ENCODE measurements at regions not wholly inside any gene's neighbourhood (a gene's known extent, or its start where the extent isn't known, plus 50 kb on each side); places are given as distances from the start of the nearest gene placed in this dataset.
A peak's percentile ranks its signal among the peaks of the same experiment; 100 is the strongest.

DNA sequence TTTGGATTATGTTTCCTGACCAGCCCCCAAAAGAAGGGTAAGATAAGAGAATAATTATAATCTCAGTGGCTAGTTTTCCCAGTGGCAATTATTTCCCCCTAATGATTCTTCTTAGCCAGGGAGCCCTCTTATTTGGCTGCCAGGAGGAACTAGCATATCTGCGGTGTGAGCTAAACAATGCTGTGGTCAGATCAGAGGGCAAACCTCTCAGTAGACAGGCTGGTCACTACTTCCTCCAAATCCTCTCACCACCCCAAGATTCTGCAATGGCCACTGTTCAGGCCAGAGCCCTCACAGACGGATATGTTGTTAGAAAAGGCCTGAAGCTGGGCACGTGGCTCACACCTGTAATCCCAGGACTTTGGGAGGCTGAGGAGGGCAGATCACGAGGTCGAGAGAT is 273.4 kb upstream of the SASH1 start:
- DNase-seq, result no peak

DNA sequence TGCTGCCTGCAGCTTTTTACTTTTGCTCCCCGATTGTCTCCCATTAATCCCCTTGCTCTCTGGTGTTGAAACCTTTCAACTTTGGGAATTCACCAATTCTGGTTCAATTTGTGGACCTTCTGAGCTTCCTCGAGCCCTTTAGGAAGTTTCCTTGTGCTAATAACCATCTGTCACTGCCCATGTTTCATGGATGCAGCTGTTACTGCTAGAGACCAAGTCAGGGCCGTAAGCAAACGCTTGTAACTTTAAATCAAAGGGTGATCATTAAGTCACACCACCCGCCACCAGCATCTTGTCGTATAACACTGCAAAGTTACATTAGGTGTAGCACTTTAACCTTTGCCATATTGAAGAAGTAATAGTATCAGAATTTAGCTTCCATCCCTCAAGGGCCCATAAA is 268.3 kb upstream of the SASH1 start:
- DNase-seq, result no peak

DNA sequence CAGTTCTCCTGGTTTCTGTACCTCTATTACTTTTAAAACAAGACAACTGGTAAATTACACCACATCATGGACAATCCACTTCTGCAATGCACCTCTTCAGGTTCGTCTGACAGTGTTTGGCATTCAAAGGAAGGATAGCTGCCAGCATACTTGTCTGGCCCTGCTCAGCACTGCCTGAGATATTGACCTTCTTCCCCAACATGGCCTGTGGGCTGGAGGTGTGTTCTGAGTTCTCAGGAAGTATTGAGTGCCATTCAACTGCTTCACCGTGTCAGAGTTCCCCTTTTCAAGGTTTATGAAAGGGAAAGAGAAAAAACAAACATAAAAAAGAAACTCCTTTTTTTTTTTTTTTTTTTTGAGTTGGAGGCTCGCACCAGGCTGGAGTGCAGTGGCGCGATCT is 267.9 kb upstream of the SASH1 start:
- DNase-seq, result no peak

DNA sequence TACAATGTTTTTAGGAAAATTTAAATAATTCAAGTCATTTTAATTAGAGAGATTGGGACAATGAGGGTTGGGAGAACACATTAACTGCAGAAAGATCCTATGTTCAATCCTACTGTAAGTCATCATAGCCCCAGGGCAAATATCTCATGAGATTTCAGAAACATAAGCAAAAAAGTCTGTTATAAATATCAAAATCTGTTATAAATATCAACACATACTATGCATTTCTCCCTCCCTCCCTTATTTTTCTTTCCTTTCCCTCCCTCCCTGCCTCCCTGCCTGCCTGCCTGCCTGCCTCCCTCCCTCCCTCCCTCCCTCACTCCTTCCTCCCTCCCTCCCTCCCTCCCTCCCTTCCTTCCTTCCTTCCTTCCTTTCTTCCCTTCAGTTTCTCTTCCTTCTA is 267.3 kb upstream of the SASH1 start:
- DNase-seq, result no peak

DNA sequence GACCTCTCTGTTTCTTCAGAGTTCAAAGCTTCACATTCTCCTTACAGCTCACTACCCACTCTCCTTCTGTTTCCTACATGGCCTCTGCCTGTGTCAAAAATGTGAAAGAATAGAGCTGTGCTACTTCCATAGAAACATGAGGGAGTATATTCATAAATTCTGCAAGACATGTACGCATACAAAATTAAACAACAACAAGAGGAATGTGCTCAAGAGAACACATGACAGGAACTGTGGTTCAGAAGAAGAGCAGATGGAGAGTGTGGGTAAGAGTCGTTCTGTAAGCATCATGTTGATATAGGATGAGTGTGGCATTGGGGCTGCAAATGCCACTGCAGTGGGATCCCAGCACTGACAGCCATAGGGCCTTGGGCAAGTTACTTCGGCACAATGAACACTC is 266.6 kb upstream of the SASH1 start:
- DNase-seq, result peak in 1 of 2 donors; percentile 5

DNA sequence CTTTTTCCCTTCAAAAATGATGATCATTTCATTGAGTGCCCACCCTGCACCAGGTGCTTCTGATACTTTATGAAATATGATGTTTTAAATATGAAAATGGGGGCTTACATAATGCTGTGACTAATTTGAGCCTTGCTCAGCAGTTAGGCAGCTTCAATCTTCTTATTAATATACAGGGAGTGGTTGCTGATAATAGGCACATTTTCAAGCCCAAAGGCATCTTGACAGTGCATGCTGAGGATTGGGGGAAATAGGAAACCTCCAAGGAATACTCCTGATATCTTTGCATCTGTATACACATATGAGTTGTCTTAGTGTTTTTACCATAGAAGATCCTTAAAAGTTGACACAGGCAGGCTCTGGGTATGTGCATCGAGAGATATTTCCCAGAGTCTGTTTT is 262.3 kb upstream of the SASH1 start:
- no peak for DNase-seq

DNA sequence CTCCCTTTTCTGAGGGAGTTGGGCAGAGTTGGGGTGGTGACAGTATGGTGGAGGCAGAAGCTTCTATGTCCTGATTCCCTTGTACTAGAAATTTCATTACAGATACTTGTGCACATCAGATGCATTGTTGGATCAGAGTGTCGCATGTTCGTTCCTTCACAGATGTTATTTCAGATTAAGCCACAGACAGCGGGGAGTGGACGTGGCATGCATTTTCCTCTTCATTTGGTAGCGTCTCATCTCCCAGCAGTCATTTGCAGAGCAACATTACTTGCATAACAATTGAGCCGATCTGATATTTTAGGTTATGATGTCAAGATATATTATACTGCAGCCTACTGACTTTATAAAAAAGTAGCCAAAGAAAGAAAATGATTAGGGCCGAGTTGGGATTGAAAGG is 261.6 kb upstream of the SASH1 start:
- DNase-seq, result no peak

DNA sequence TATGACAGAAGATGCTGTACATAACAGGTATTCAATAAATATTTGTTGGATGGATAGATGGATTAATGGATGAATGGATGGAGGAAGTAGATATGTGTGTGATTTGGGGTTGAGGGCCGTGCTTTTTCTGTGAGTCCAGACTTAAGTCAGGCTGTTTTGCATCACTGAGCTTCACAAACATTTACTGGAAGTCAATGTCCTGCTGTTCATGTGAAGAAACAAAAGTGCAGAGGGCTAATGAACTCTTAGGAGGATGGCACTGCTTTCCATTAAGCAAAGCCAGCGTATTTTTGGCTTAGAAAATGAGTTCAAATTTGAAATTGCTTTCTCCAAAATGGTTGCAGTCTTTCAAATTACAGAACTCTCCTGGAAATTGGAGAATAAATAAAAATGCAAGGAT is 260.6 kb upstream of the SASH1 start:
- DNase-seq, result no peak

DNA sequence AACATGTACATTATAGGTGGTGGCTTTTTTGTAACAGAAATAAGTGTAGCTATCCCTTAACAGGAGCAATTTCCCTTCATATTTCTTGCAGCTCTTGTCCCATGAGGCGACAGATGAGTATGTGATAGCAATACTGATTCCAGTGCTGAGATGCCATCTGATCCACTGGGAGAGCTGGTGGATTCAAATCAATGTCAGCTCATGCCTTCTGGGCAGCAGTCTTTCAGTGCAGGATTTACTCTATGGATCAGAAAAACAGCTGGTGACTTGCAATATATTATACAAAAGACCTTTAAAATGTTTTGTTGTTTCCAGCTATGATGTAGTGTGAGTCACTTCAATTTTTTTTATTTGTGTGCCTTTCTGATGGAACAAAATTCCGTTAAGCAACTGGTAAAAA is 259.9 kb upstream of the SASH1 start:
- DNase-seq, result no peak

DNA sequence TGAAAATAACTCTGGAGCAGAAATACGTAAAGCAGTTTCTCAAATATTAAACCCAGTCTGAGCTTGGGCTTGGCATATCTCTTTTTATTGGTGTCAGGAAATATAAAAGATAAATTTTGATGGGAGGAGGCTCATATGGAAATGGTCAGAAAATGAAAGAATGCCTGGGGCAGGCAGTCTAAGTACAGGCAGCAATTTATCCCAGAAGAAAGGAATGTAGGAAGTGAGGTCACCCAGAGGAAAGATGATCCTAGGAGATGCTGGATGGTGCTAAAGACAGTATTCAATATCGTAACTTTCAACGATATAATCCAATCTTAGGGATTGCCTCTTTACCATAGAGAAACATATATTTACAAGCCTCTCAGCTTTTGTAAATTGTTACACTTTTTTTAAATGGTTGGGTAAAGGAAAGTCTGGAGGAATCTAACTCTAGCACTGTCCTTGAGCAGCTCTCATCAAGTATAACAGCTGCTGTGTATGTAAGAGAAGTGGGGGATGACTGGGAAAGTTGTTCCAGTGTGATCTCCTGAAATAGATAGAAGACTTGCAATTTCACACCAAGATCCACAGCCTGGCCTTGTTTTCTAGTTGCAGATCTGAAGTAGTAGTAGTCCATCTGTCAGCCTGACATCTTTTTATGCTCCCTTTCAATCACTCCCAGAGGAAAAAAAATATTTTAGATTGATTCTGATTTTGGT is 256.9 kb upstream of the SASH1 start:
- peak in 1 of 2 donors; percentile 15 for DNase-seq

DNA sequence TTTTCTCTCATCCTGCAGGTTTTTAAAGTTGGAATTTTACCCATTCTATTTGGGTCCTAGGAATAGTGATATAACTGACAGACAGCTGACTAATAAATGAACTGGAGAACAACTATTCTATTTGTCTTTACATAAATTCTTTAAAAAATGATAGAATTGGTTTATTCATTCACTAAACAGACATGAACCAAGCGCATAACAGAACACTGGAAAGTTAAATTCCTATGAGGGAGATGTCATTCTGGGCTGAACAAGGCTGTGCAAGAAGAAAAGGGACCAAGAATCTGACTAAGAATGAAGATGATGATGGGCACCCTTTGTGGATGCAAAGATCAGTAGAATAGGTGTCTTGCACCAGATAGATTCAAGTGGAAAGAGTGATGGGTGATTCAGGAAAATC is 256.3 kb upstream of the SASH1 start:
- no peak for DNase-seq

DNA sequence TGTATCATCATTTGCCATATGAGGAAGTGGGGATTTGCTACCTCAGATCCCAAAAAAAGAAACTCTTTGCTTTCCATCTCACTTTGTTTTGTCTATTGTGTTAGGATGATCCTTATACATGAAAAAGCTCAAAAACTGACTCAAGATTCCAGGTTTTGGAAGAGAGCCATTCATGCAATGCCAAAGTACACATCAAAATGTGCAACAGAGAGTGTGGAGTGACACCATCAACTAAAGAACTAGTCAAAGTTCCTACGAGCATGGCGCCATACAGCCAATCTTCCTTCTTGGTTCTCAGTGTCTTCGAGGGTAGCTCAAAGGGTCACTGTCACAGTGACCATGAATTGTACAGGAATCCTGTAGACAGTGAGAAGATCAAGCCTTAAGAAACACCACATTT is 255.8 kb upstream of the SASH1 start:
- DNase-seq, result no peak

DNA sequence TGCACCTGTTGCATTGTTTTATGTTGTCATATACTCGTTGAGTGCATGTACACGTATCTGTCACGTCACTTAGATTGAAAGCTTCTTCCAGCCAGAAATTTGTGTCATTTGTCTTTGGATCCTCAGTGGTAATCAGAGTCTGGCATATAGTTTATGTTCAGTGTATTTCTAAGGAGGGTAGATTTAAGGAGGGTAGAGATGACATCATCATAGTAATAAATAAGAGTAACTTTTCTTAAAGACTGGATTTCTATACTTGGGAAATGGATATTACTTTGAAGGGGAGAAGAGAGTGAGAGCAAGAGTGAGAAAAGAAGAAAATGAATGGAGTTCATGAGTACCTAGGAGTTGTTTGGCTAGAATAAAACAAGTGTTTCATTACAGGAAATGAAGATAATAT is 255.0 kb upstream of the SASH1 start:
- DNase-seq, result no peak

DNA sequence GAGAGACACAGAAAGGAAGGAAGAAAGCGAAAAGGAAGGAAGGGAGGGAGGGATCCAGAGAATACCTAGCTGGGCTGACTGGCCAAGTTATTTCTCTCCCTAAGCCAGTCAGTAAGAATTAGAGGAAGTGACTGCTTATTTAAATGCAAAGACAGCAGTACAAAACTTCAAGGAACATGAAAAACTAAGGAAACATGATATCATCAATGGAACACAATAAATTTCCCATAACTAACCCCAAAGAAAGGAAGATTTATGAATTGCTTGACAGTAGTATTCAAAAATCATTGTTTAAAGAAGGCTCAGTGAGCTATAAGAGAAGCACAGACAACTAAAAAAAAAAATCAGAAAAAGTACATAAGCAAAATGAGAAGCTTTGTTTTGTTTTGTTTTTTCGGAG is 252.3 kb upstream of the SASH1 start:
- DNase-seq, result no peak

DNA sequence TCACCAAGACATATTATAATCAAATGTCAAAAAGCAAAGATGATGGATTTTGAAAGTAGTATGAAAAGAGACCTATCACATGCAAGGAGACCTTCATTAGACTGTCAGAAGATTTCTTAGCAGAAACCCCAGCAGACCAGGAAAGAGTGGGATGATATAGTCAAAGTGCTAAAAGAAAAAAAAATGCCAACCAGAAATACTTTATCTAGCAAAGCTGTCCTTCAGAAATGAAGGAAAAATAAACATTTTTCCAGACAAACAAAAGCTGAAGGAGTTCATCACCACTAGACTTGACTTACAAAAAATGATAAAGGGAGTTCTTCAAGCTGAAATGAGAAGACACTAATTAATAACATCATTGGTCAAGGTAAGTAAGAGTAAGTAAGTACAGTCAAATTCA is 251.2 kb upstream of the SASH1 start:
- no peak for DNase-seq

DNA sequence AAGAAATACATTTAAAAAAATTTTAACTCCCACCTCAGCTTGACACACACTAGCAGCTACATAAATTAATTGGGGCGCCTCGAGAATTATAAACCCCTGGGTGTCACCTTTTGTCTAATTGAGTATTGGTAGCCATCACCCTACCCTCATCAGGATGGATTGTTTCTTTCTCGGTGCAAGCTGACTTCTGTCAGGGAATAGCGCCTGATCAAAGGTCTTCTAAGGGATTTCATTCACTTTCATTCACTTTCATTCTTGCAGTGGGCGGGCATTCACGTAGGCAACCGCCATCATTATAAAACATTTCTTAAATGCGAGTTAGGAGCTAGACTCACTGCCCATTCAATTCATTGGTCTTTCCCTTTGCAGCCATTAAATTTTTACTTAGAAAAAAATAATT is 239.2 kb upstream of the SASH1 start:
- no peak for DNase-seq

DNA sequence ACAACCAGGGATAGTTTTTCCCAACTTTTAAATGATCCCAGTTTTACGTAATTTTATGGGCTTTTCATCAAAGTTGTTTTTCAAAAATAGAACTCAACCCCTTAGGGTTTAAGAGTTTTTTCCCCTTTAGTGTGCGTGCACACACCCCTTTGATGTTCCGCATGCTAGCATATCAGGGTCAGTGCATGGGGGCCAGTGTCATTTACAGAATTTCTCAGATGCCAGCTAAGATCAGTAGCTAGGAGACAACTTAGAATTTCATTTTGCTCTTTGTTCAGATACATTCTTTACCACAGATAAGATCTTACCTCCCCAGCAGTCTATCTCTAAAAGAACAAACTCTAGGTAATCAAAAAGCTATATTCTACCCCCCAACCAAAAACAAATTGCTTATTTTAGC is 238.5 kb upstream of the SASH1 start:
- no peak for DNase-seq

DNA sequence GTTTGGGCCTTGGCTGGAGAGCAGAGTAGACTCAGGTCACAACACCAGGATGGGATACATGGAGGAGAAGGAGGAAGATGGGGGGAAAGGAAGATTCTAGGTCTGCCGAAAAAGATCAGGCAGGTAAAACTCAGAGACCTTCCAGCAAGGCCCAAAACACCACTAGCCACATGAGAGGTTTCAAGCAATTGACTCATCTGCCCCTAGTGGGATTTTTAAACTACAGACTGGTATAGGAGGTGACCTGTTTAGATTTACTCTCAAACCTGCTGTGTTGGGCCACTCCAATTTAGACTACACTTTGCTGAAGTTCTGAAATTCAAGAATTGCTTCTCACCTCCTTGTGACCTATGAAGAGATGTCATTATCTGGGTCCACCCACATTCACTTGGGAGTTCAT is 236.9 kb upstream of the SASH1 start:
- DNase-seq, result no peak

DNA sequence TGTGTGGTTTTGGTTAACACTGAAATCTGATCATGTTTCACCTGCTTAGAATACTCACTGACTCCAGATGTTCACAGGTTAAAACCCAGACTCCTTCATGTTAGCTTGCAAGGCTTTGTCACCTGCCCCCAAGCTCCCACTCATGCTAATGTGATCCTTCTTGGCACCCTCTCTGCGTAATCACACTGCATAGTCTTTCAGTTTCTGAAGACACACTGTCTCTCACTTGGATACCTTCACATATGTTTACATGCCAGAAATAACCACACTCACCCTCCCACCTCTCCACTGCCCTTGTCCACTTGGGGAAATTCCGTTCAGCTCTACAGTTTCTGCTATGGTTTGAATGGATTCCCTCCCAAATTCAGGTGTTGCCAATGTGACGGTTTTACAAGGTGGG is 234.7 kb upstream of the SASH1 start:
- no peak for DNase-seq

DNA sequence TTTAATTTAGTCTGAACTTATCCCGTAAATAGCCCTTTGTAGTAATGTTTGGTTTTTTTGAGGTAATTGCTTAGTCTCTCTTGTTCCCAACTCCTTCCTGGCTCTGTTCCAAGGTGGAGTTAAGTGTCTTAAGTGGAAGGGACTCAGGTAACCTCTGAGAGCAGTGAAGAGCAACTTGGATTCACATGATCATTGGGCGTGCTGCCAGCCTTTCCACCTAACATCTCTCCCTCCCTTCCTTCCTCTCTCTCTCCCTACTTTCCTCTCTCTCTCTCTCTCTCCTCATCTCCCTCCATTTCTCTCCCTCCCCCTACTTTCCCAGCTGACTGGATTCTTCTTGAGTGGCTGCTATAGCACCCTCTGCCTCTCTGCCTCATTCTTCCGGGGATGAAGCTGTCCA is 232.9 kb upstream of the SASH1 start:
- no peak for DNase-seq

DNA sequence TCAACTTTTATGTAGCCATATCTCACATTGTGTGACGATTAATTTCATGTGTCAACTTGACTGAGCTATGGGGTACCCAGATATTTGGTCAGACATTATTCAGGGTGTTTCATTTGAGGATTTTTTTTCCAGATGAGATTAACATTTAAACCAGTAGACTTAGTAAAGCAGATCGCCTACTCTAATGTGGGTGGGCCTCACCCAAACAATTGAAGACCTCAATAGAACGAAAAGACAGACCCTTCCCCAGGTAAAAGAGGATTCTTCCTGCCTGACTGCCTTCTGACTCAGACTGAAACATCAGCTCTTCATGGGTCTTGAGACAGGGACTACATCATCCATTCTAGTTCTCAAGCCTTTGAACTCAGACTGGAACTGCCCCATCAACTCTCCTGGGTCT is 231.7 kb upstream of the SASH1 start:
- DNase-seq, result no peak

DNA sequence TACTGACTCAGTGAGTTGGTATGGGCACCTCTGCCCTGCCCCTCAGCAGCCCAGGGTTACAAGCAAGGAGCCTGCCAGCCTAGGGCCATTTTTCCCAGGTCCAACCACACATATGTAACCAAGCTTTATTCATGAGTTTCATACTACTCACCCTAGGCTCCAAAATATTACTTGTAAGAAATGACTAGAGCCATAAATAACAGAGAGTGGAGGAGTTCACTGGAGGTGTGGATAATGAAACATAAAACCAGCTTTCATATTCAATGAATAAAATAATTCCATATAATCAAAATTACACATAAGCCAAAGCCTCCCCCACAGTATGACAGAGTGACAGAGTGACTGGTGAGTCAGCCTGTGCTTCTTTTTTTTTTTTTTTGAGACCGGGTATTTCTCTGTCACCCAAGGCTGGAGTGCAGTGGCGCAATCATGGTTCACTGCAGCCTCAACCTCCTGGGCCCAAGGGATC is 229.8 kb upstream of the SASH1 start:
- DNase-seq, result no peak

DNA sequence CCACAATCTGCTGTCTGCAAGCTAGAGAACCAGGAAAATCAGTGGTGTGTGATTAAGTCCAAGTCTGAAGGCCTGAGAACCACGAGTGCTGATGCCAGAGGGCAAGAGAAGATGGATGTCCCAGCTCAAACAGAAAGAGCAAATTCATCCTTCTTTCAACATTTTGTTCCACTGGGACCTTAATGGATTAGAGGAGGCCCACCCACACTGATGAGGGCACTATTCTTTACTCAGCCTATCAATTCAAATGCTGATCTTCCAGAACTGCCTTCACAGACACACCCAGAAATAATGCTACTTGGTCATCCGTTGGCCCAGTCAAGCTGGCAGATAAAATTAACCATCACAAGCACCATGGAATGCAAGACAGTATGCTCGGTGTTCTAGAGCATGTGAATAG is 226.6 kb upstream of the SASH1 start:
- DNase-seq, result no peak

DNA sequence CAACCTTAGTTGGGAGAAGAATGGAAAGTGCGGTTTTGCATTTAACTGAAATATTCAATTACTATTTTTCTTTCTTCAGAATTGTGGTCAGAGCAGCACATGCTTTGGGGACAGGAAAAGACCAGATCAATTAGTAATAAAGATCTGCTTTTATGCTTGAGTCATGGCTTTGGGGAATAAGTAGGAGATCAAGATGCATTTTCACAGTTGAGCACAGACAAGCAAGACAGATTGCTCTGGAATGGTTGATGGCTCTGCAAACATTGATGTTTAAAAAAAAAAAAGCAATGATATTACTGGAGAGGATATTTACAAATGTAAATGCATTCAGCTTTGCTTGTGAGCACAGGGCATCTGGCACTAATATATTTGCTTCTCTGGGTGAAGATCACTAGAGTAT is 224.4 kb upstream of the SASH1 start:
- DNase-seq, result no peak

DNA sequence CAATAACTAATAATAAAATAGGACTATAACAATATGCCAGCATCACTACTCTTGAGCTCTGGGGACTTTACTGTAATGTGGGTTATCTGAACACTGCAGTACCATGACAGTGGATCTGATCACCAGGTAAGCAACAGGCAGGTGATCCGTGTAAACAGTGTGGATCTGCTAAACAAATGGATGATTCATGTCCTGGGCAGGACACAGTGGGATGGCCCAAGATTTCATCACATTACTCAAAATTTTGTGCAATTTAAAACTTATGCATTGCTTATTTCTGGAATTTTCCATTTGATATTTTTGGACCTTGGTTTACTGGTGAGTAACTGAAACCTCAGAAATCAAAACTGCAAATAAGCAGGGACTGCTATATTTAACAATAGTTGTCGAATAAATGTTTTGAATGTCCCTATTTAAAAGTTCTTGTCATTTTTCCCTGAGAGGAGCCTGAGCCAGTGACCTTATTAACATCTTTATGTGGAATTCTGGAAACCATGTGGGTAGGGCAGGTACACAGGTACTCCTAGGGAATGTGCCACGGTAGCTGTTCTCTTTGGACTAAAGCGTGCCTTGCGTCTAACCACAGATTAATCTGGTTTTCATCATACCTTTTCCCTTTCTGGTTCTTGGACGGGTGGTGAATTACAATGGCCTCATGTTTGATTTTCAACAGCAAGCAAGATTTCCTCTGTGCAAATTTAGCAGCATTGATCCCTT is 214.5 kb upstream of the SASH1 start:
- no peak for DNase-seq
